HG03558 (cell line): ENCODE measurements at regions not wholly inside any gene's neighbourhood (a gene's known extent, or its start where the extent isn't known, plus 50 kb on each side); places are given as distances from the start of the nearest gene placed in this dataset.

ENCODE experiments used
- ATAC-seq: cut with Tn5 transposase; IDR thresholded peaks from one replicate; pipeline ENCODE4 v1.9.1; 2021; ENCODE audit warnings: moderate number of reproducible peaks; ENCODE audit not compliant: unreplicated experiment; ENCODE audit errors: extremely low read depth

DNA sequence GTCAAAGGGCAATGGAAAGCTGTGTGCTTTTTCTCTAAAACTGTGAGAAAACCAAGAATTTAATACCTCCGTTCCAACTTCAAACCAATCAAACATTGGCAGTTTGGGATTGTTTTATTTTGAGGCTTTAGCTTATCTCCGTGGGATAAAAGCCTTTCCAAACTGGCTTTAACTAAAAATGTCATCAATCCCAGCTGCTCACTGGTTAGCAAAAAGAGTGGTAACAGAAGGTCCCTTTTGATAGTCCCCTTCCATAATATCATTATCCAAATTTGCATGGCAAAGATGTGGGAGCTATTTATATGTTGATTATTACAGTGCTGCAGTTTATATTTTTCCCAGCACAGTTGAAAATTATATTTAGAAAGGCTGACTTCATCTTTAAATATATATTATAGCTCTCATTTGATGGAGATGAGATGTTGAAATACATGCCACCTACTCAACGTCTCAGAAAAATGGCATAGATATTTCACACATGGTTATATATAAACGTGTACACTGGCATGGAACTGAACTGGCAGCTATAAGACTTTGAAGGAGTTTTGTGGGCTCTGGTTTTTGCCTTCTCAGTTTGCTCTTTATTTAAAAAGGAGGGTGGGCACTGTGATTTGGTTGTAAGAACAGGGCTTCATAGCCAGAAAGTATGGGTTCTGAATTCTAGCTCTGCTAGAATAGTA, 707.1 kb upstream of the SLIT2 start:
- no peak for ATAC-seq

DNA sequence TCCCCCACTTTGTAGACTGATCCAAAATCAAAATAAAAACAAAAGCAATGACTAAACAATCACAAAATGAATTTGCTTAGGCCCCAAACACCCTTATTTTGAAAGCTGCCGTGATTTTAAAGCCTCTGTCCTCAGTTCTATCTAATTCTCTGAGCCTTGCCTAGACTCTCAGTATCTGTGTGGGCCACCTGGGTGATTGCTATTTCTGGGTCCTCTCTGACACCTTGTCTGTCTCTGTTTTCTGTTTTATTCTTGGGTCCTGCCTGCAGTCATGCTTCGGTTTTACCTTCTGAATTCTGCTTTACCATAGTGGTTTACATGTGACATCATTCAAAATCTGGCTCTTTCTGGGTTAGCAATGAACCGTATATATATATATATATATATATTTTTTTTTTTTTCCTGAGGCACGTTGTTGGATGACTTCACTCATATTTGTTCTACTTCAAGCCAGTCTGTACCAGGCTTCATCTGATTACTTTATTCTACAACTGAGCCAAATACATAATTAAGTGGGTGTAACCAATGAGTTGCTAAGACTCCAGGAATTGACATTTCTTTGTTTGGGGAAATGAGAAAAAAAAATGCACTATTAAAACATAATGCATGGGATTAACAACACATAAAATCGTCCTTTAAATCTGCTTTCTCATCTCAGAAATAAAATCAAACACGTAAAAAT, 710.7 kb upstream of the SLIT2 start:
- ATAC-seq: no peak

DNA sequence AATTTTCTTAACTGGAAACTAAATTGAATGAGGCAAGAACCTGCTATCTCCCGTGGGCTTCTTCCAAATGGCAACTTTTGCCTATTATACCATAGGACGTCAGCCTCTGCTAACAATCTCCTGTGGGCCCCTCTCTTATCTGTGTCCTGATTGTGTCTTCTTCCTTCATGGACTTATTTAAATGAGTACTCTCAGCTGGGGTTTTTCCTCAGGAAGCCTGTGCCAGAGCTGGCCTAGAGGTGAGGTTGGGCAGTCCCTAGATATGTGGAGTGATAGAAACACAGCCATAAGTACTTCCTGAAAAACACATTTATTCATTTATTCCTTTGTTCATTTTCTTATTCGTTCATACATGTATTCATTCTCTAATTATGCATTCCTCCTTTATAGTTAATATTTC, 712.5 kb upstream of the SLIT2 start:
- ATAC-seq: no peak

- no peak for ATAC-seq
These were observed 717.5 kb upstream of the SLIT2 start for GRCh38 chr4:19534159-19534558.

DNA sequence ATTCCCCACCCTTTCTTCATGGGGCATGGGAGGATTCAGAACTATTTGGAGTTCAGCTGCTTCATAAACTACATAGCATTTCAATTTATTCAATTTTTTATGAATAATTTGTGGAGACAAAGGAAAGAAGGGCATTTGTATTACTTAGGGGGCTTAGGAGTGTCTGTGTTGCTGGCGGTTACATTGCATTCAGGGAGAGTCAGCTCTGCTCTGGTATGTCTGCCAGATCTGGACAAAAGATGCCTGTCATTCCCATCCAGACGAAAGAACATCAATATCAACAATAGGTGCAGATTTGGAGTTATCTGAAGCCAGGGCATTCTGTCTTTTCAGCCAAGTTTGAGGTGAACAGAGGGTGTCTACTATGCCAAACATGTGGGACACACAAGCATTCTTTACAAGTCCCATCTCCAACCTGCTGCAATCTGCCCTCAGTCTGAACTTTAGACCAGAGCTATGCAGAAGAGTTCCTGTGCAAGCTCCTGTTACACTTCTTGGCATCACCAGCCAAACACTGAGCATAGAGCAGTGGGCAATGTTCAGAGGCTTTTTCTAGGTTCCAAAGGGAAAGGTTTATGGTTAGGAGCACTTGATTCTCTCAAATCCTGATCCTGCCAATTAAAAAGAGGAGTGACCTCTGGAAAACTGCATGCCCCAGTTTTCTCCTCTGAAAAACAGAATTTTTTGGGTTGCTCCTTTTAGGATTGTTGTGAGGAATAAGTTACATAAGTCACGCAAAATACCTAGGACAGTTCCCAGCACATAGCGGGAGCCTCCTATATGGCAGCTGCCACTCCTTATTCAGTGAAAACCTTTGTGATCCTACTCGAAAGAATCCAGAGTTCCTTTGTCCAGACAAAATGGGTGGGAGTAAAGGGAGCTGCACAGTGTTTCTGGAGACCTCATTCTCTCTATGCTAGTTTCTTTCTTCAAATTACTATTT, 719.5 kb upstream of the SLIT2 start:
- ATAC-seq: no peak

DNA sequence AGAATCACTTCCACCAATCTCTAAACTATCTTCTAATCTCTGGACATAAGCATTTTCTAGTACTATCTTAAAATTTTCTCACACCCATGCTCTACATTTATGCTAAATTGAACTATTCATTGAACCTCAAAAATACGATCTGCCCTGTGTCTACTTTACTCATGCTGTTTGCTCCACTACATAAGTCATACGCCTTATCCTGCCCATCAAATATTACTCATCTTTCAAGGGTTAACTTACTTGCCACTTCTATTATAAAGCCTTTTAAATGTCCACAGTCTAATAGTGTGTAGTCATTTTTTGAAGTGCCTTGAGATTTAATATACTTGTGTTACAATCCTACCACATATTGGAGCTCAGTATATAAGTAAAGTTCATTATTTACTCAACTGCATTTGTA, 727.7 kb upstream of the SLIT2 start:
- ATAC-seq: no peak

- no peak for ATAC-seq
These were observed 728.7 kb upstream of the SLIT2 start for GRCh38 chr4:19522966-19523365.

GRCh38 chr4:19520939-19521520, 730.7 kb upstream of the SLIT2 start:
- ATAC-seq: no peak

DNA sequence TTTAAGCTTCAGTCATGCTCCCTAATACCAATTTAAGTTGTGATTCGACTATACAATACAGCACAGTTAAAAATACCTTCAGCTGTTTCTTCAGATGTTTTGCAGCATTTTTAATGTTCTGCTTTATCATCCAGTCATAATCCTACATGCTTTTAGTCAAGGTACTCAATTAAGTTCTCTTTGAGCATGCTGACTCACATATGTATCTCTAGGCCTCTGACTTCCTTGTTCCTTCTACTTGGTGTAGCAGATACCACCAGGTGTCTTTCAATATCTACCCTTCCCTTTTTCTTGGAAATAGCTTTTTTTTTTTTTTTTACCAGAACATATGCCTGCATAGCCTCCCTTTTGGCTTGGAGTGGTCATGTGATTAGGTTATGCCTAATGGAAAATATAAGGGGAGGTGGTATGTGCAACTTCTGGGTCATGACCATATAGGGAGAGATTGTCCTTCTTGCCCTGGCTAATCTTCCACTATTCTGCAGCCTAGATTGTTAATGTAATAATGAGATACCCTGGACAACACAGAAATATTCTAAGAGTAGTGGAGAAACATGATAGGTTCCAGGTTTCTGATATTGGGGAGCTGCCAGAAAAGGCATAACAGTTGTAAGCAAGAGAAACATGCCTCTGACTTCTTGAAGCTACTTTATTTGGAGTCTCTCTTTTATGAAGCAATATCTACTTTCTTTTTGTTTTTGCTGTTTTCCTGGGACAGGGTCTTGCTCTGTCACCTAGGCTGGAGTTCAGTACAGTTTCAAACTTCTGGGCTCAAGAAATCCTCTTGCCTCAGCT, 737.2 kb upstream of the SLIT2 start:
- ATAC-seq: no peak

GRCh38 chr4:19512086-19512485, 739.6 kb upstream of the SLIT2 start:
- no peak for ATAC-seq

- ATAC-seq: no peak
These were observed 740.7 kb upstream of the SLIT2 start for GRCh38 chr4:19510993-19511392.

GRCh38 chr4:19508442-19508841, 743.3 kb upstream of the SLIT2 start:
- no peak for ATAC-seq

- ATAC-seq: no peak
These were observed 754.0 kb upstream of the SLIT2 start for GRCh38 chr4:19497705-19498104.

DNA sequence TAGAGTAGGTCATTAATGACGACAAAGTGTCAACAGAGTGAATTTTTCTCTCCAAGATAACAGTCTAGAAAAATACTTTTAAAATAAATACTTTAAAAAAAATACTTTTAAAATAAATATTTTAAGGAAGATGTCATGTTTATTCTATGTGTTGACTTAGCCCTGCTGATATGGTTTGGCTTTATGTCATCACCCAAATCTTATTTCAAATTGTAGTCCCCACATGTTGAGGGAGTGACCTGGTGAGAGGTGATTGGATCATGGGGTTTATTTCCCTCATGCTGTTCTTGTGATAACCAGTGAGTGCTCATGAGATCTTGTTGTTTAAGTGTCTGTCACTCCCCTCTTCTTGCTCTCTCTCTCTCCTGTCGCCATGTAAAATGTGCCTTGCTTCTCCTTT, 754.9 kb upstream of the SLIT2 start:
- no peak for ATAC-seq

- ATAC-seq: no peak
These were observed 756.7 kb upstream of the SLIT2 start for GRCh38 chr4:19494961-19495360.

- no peak for ATAC-seq
These were observed 759.1 kb upstream of the SLIT2 start for GRCh38 chr4:19492606-19493005.

GRCh38 chr4:19486400-19486799, 765.3 kb upstream of the SLIT2 start:
- no peak for ATAC-seq

- ATAC-seq: no peak
These were observed 772.9 kb upstream of the SLIT2 start for GRCh38 chr4:19478791-19479190.

- no peak for ATAC-seq
These were observed 778.1 kb upstream of the SLIT2 start for GRCh38 chr4:19473569-19473968.

DNA sequence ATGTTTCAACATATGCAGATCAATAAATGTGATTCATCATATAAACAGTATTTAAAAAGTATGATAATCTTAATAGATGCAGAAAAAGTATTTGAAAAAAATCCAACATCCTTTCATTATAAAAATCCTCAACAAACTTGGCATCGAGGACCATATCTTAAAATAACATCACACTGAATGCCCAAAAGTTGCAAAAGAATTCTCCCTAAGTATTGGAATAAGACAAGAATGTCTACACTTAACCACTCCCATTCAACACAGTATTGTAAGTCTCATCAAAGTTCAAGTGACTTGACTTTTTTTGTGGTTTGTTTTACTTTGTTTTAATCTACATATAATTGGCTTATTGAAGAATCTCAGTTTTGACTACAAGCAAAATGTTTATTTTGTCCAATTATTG, 779.0 kb upstream of the SLIT2 start:
- ATAC-seq: no peak
